GM23338 (cell line): ENCODE measurements at regions not wholly inside any gene's neighbourhood (a gene's known extent, or its start where the extent isn't known, plus 50 kb on each side); places are given as distances from the start of the nearest gene placed in this dataset.

Experiments
- ATAC-seq: fragments of 200-7000 bp; cut with Tn5 transposase; 3 replicates; pipeline ENCODE4 v1.9.1; 2020
- DNase-seq: peaks from one replicate; pipeline ENCODE4 v3.0.0-alpha.2; 2015; ENCODE audit warnings: low spot score
- H2AFZ ChIP-seq: fragments of 200-600 bp; sonication (generic); 2 replicates; pipeline ENCODE4 v1.8.0; 2016; ENCODE audit warnings: antibody characterized with exemption, mild to moderate bottlenecking, moderate library complexity
- H3F3A ChIP-seq: fragments of 200-600 bp; sonication (generic); replicated peaks from 2 replicates; pipeline ENCODE4 v1.8.0; 2017; ENCODE audit warnings: antibody characterized with exemption, mixed run types, low read depth
- H3K27ac ChIP-seq: fragments of 200-600 bp; sonication (generic); 2 replicates; pipeline ENCODE4 v1.6.1; 2016; ENCODE audit warnings: low read depth
- H3K27me3 ChIP-seq: fragments of 200-600 bp; sonication (generic); 2 replicates; pipeline ENCODE4 v1.8.0; 2016; ENCODE audit warnings: mild to moderate bottlenecking, mixed run types, moderate library complexity; ENCODE audit not compliant: insufficient read depth
- H3K36me3 ChIP-seq: fragments of 200-600 bp; sonication (generic); 2 replicates; pipeline ENCODE4 v1.8.0; 2016; ENCODE audit warnings: mild to moderate bottlenecking; ENCODE audit not compliant: insufficient read depth
- H3K4me1 ChIP-seq: fragments of 200-600 bp; sonication (generic); 2 replicates; pipeline ENCODE4 v1.8.0; 2016; ENCODE audit warnings: mild to moderate bottlenecking, moderate library complexity; ENCODE audit not compliant: insufficient read depth
- H3K4me2 ChIP-seq: fragments of 200-600 bp; sonication (generic); 2 replicates; pipeline ENCODE4 v1.7.1; 2017; ENCODE audit warnings: mixed run types
- H3K4me3 ChIP-seq: fragments of 200-600 bp; sonication (generic); 2 replicates; pipeline ENCODE4 v1.6.1; 2016; ENCODE audit warnings: mixed run types
- H3K79me2 ChIP-seq: fragments of 200-600 bp; sonication (generic); replicated peaks from 2 replicates; pipeline ENCODE4 v1.8.0; 2017; ENCODE audit warnings: mild to moderate bottlenecking; ENCODE audit not compliant: insufficient read depth
- H3K9me2 ChIP-seq: fragments of 200-600 bp; sonication (generic); 2 replicates; pipeline ENCODE4 v1.8.0; 2017; ENCODE audit not compliant: insufficient read depth
- H4K20me1 ChIP-seq: fragments of 200-600 bp; sonication (generic); replicated peaks from 2 replicates; pipeline ENCODE4 v1.8.0; 2017; ENCODE audit warnings: mild to moderate bottlenecking; ENCODE audit not compliant: insufficient read depth
- H3K27ac Mint-ChIP-seq: 2 replicates; pipeline ENCODE4 v1.8.0; 2020; ENCODE audit warnings: inconsistent platforms, mild to moderate bottlenecking, moderate library complexity, mixed read lengths
- H3K27me3 Mint-ChIP-seq: 3 replicates; pipeline ENCODE4 v1.8.0; 2022; ENCODE audit warnings: low read depth, mild to moderate bottlenecking, moderate library complexity, mixed read lengths, inconsistent platforms; ENCODE audit not compliant: insufficient read depth, poor library complexity
- H3K36me3 Mint-ChIP-seq: 3 replicates; pipeline ENCODE4 v1.8.0; 2021; ENCODE audit warnings: low read depth, mild to moderate bottlenecking, inconsistent platforms, moderate library complexity, mixed read lengths
- H3K4me1 Mint-ChIP-seq: 3 replicates; pipeline ENCODE4 v1.8.0; 2020; ENCODE audit warnings: mild to moderate bottlenecking, inconsistent platforms, mixed read lengths
- H3K4me3 Mint-ChIP-seq: 3 replicates; pipeline ENCODE4 v1.8.0; 2021; ENCODE audit warnings: moderate library complexity, mild to moderate bottlenecking, inconsistent platforms, mixed read lengths
- H3K9me3 Mint-ChIP-seq: 3 replicates; pipeline ENCODE4 v1.8.0; 2020; ENCODE audit warnings: moderate library complexity, mild to moderate bottlenecking, inconsistent platforms, mixed read lengths
- CREB1 ChIP-seq: fragments of 250-450 bp; sonication (Bioruptor Pico); IDR thresholded peaks from 2 replicates; pipeline ENCODE4 v1.5.0; 2020; ENCODE audit warnings: low read depth, mild to moderate bottlenecking, moderate library complexity
- EZH2 ChIP-seq: fragments of 200-600 bp; sonication (generic); IDR thresholded peaks from one replicate; pipeline ENCODE4 v1.8.0; 2017; ENCODE audit warnings: antibody characterized with exemption, mild to moderate bottlenecking, low read depth; ENCODE audit not compliant: unreplicated experiment
- EZH2phosphoT487 ChIP-seq: fragments of 200-600 bp; sonication (generic); IDR thresholded peaks from one replicate; pipeline ENCODE4 v1.8.1; 2018; ENCODE audit warnings: antibody characterized with exemption; ENCODE audit not compliant: unreplicated experiment
- JUNB ChIP-seq: IDR thresholded peaks from one replicate; pipeline ENCODE4 v1.6.1; 2016; ENCODE audit warnings: antibody characterized with exemption; ENCODE audit not compliant: unreplicated experiment
- NANOG ChIP-seq: IDR thresholded peaks from 2 replicates; pipeline ENCODE4 v1.6.1; 2016; ENCODE audit warnings: antibody characterized with exemption, borderline replicate concordance
- POLR2AphosphoS5 ChIP-seq: IDR thresholded peaks from 2 replicates; pipeline ENCODE4 v1.6.1; 2016; ENCODE audit warnings: antibody characterized with exemption, low read depth
- STAT1 ChIP-seq: IDR thresholded peaks from one replicate; pipeline ENCODE4 v1.6.1; 2016; ENCODE audit warnings: antibody characterized with exemption; ENCODE audit not compliant: unreplicated experiment
- ZNF114 ChIP-seq: fragments of 250-450 bp; sonication (Bioruptor Pico); IDR thresholded peaks from 2 replicates; pipeline ENCODE4 v1.5.0; 2020; ENCODE audit warnings: mild to moderate bottlenecking, moderate library complexity
- ZNF331 ChIP-seq: fragments of 250-450 bp; sonication (Bioruptor Pico); IDR thresholded peaks from 2 replicates; pipeline ENCODE4 v1.5.0; 2020; ENCODE audit warnings: low read depth, mild to moderate bottlenecking, moderate library complexity
- TF ChIP-seq, protein P1 (sequence below): IDR thresholded peaks from one replicate; pipeline ENCODE4 v1.6.1; 2018; ENCODE audit warnings: antibody characterized with exemption; ENCODE audit not compliant: unreplicated experiment
- TF ChIP-seq, protein P2 (sequence below): IDR thresholded peaks from 2 replicates; pipeline ENCODE4 v1.6.1; 2016; ENCODE audit warnings: antibody characterized with exemption
- TF ChIP-seq, protein P3 (sequence below), 2 experiments: fragments of 200-600 bp in 1 of 2; sonication (generic) in 1 of 2; conservative IDR thresholded peaks; 2 replicates each; pipeline versions ENCODE4 v1.5.1 to v1.6.1; 2016 to 2017; ENCODE audit warnings: antibody characterized with exemption in 2 of 2, low read depth in 2 of 2, mild to moderate bottlenecking in 2 of 2, moderate library complexity in 1 of 2
- TF ChIP-seq, protein P4 (sequence below): fragments of 250-450 bp; sonication (Bioruptor Pico); IDR thresholded peaks from 2 replicates; pipeline ENCODE4 v1.5.0; 2020; ENCODE audit warnings: mild to moderate bottlenecking, moderate library complexity

DNA sequence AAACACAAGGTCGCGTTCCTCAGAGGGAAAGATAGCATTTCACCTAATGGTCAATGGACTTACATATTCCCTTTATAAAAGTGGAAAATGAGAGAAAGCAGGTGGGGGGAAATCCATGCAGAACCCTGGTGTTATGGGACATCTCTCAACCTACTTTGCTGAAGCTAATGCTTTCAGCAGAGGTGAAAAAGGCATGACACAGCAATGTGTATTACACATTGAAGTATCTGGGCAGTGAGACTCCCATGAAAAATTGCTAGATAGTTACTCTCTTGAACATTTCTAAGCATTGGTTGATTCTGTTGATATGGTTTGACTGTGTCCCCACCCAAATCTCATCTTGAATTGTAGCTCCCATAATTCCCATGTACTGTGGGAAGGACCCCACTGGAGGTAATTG is 60.0 kb upstream of the PICALM start:
- H3K4me2 ChIP-seq, result no peak overlapping the region
- H3K27me3 Mint-ChIP-seq, result peaks cover 3% of the 10 kb centered on the region
- H2AFZ ChIP-seq, result no peak overlapping the region
- 0 out of 2 replicates have a peak, but pooled peaks cover 3% of the 10 kb centered on the region for H3K9me2 ChIP-seq
- no peak overlapping the region for H3K4me3 Mint-ChIP-seq
- no peaks in the 10 kb centered on the region for H3K4me1 Mint-ChIP-seq
- no peak for TF ChIP-seq POLR2AphosphoS5
- TF ChIP-seq, protein P1, sequence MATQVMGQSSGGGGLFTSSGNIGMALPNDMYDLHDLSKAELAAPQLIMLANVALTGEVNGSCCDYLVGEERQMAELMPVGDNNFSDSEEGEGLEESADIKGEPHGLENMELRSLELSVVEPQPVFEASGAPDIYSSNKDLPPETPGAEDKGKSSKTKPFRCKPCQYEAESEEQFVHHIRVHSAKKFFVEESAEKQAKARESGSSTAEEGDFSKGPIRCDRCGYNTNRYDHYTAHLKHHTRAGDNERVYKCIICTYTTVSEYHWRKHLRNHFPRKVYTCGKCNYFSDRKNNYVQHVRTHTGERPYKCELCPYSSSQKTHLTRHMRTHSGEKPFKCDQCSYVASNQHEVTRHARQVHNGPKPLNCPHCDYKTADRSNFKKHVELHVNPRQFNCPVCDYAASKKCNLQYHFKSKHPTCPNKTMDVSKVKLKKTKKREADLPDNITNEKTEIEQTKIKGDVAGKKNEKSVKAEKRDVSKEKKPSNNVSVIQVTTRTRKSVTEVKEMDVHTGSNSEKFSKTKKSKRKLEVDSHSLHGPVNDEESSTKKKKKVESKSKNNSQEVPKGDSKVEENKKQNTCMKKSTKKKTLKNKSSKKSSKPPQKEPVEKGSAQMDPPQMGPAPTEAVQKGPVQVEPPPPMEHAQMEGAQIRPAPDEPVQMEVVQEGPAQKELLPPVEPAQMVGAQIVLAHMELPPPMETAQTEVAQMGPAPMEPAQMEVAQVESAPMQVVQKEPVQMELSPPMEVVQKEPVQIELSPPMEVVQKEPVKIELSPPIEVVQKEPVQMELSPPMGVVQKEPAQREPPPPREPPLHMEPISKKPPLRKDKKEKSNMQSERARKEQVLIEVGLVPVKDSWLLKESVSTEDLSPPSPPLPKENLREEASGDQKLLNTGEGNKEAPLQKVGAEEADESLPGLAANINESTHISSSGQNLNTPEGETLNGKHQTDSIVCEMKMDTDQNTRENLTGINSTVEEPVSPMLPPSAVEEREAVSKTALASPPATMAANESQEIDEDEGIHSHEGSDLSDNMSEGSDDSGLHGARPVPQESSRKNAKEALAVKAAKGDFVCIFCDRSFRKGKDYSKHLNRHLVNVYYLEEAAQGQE, result no peak
- TF ChIP-seq, protein P2, sequence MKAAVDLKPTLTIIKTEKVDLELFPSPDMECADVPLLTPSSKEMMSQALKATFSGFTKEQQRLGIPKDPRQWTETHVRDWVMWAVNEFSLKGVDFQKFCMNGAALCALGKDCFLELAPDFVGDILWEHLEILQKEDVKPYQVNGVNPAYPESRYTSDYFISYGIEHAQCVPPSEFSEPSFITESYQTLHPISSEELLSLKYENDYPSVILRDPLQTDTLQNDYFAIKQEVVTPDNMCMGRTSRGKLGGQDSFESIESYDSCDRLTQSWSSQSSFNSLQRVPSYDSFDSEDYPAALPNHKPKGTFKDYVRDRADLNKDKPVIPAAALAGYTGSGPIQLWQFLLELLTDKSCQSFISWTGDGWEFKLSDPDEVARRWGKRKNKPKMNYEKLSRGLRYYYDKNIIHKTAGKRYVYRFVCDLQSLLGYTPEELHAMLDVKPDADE, result no peak
- TF ChIP-seq STAT1, result no peak
- no peak for TF ChIP-seq EZH2phosphoT487
- TF ChIP-seq, protein P3, sequence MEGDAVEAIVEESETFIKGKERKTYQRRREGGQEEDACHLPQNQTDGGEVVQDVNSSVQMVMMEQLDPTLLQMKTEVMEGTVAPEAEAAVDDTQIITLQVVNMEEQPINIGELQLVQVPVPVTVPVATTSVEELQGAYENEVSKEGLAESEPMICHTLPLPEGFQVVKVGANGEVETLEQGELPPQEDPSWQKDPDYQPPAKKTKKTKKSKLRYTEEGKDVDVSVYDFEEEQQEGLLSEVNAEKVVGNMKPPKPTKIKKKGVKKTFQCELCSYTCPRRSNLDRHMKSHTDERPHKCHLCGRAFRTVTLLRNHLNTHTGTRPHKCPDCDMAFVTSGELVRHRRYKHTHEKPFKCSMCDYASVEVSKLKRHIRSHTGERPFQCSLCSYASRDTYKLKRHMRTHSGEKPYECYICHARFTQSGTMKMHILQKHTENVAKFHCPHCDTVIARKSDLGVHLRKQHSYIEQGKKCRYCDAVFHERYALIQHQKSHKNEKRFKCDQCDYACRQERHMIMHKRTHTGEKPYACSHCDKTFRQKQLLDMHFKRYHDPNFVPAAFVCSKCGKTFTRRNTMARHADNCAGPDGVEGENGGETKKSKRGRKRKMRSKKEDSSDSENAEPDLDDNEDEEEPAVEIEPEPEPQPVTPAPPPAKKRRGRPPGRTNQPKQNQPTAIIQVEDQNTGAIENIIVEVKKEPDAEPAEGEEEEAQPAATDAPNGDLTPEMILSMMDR (conservative IDR thresholded peaks at IDR 0.05; ENCODE audit: low read depth in 2 of 2), result no peak
- TF ChIP-seq EZH2, result no peak
- no peak for TF ChIP-seq ZNF331
- no peak for TF ChIP-seq ZNF114 (CRISPR knock-in tag)
- no peak for TF ChIP-seq NANOG
- TF ChIP-seq CREB1 (CRISPR knock-in tag), result no peak
- TF ChIP-seq JUNB, result no peak
- TF ChIP-seq, protein P4, sequence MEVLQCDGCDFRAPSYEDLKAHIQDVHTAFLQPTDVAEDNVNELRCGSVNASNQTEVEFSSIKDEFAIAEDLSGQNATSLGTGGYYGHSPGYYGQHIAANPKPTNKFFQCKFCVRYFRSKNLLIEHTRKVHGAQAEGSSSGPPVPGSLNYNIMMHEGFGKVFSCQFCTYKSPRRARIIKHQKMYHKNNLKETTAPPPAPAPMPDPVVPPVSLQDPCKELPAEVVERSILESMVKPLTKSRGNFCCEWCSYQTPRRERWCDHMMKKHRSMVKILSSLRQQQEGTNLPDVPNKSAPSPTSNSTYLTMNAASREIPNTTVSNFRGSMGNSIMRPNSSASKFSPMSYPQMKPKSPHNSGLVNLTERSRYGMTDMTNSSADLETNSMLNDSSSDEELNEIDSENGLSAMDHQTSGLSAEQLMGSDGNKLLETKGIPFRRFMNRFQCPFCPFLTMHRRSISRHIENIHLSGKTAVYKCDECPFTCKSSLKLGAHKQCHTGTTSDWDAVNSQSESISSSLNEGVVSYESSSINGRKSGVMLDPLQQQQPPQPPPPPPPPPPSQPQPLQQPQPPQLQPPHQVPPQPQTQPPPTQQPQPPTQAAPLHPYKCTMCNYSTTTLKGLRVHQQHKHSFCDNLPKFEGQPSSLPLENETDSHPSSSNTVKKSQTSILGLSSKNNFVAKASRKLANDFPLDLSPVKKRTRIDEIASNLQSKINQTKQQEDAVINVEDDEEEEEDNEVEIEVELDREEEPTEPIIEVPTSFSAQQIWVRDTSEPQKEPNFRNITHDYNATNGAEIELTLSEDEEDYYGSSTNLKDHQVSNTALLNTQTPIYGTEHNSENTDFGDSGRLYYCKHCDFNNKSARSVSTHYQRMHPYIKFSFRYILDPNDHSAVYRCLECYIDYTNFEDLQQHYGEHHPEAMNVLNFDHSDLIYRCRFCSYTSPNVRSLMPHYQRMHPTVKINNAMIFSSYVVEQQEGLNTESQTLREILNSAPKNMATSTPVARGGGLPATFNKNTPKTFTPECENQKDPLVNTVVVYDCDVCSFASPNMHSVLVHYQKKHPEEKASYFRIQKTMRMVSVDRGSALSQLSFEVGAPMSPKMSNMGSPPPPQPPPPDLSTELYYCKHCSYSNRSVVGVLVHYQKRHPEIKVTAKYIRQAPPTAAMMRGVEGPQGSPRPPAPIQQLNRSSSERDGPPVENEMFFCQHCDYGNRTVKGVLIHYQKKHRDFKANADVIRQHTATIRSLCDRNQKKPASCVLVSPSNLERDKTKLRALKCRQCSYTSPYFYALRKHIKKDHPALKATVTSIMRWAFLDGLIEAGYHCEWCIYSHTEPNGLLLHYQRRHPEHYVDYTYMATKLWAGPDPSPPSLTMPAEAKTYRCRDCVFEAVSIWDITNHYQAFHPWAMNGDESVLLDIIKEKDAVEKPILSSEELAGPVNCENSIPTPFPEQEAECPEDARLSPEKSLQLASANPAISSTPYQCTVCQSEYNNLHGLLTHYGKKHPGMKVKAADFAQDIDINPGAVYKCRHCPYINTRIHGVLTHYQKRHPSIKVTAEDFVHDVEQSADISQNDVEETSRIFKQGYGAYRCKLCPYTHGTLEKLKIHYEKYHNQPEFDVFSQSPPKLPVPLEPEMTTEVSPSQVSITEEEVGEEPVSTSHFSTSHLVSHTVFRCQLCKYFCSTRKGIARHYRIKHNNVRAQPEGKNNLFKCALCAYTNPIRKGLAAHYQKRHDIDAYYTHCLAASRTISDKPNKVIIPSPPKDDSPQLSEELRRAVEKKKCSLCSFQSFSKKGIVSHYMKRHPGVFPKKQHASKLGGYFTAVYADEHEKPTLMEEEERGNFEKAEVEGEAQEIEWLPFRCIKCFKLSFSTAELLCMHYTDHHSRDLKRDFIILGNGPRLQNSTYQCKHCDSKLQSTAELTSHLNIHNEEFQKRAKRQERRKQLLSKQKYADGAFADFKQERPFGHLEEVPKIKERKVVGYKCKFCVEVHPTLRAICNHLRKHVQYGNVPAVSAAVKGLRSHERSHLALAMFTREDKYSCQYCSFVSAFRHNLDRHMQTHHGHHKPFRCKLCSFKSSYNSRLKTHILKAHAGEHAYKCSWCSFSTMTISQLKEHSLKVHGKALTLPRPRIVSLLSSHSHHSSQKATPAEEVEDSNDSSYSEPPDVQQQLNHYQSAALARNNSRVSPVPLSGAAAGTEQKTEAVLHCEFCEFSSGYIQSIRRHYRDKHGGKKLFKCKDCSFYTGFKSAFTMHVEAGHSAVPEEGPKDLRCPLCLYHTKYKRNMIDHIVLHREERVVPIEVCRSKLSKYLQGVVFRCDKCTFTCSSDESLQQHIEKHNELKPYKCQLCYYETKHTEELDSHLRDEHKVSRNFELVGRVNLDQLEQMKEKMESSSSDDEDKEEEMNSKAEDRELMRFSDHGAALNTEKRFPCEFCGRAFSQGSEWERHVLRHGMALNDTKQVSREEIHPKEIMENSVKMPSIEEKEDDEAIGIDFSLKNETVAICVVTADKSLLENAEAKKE (CRISPR knock-in tag), result no peak
- no peaks in the 10 kb centered on the region for H3K79me2 ChIP-seq
- no peaks in the 10 kb centered on the region for H3K4me1 ChIP-seq
- H3K27ac Mint-ChIP-seq, result no peak overlapping the region
- no peaks in the 10 kb centered on the region for H3K36me3 Mint-ChIP-seq
- no peak overlapping the region for H3K27ac ChIP-seq
- no peaks in the 10 kb centered on the region for H4K20me1 ChIP-seq
- H3K4me3 ChIP-seq, result no peak overlapping the region
- H3K9me3 Mint-ChIP-seq, result no peaks in the 10 kb centered on the region
- ATAC-seq (no peak), DNase-seq (no peak)
- H3F3A ChIP-seq, result no peaks in the 10 kb centered on the region
- no peaks in the 10 kb centered on the region for H3K36me3 ChIP-seq
- H3K27me3 ChIP-seq, result no peaks in the 10 kb centered on the region
